K562 (cell line): ENCODE measurements at regions not wholly inside any gene's neighbourhood (a gene's known extent, or its start where the extent isn't known, plus 50 kb on each side); places are given as distances from the start of the nearest gene placed in this dataset.

Source experiments
- BDP1 ChIP-seq: IDR thresholded peaks from 3 replicates; pipeline ENCODE4 v1.6.1; 2011; ENCODE audit not compliant: insufficient read length, insufficient read depth
- DNMT1 ChIP-seq: fragments of 450-650 bp; IDR thresholded peaks from 2 replicates; pipeline ENCODE4 v1.6.1; 2016; ENCODE audit warnings: antibody characterized with exemption, mild to moderate bottlenecking
- GTF2F1 ChIP-seq: IDR thresholded peaks from 2 replicates; pipeline ENCODE4 v1.6.1; 2011; ENCODE audit warnings: low read depth, low read length, improper control_type of control experiment
- MAZ ChIP-seq, 2 experiments: fragments of 450-650 bp in 1 of 2; sonication (generic) in 1 of 2; formaldehyde crosslinking; IDR thresholded peaks in 1 of 2; conservative IDR thresholded peaks in 1 of 2; 2 replicates each; pipeline versions ENCODE4 v1.4.0 to v1.5.0; 2020; ENCODE audit warnings: mild to moderate bottlenecking in 1 of 2, missing genetic modification reagents in 1 of 2
- MYC ChIP-seq, 2 experiments: fragments of 250-450 bp in 1 of 2; sonication (Bioruptor Pico) in 1 of 2; IDR thresholded peaks; 2 replicates each; pipeline versions ENCODE4 v1.5.1 to v1.6.1; 2012 to 2021; ENCODE audit warnings: low read depth in 2 of 2, borderline replicate concordance in 1 of 2, improper control_type of control experiment in 1 of 2, low read length in 1 of 2, mild to moderate bottlenecking in 1 of 2, moderate library complexity in 1 of 2
- NFIC ChIP-seq: fragments of 450-650 bp; IDR thresholded peaks from 2 replicates; pipeline ENCODE4 v1.6.1; 2017; ENCODE audit warnings: mild to moderate bottlenecking, inconsistent platforms
- PATZ1 ChIP-seq: fragments of 250-450 bp; sonication (Bioruptor Pico); IDR thresholded peaks from 2 replicates; pipeline ENCODE4 v1.5.0; 2020; ENCODE audit warnings: mild to moderate bottlenecking, borderline replicate concordance
- REST ChIP-seq, 2 experiments: fragments of 450-650 bp; formaldehyde crosslinking in 1 of 2; IDR thresholded peaks; 2 replicates each; pipeline versions ENCODE4 v1.4.0 to v1.6.1; 2014 to 2020; ENCODE audit warnings: mild to moderate bottlenecking in 2 of 2, borderline replicate concordance in 1 of 2, low read depth in 1 of 2
- SIN3A ChIP-seq, 2 experiments: fragments of 150-350 bp in 1 of 2; IDR thresholded peaks; 2 replicates each; pipeline ENCODE4 v1.6.1; 2011 to 2016; ENCODE audit warnings: borderline replicate concordance in 2 of 2, low read depth in 2 of 2, low read length in 2 of 2, mild to moderate bottlenecking in 2 of 2, moderate library complexity in 2 of 2; ENCODE audit not compliant: control insufficient read depth in 1 of 2
- SUPT5H ChIP-seq: fragments of 450-650 bp; IDR thresholded peaks from 2 replicates; pipeline ENCODE4 v1.6.1; 2016
- TF ChIP-seq, protein P1 (sequence below), 3 experiments: IDR thresholded peaks in 2 of 3; conservative IDR thresholded peaks in 1 of 3; 2 replicates each; pipeline ENCODE4 v1.5.1; 2011 to 2012; ENCODE audit warnings: low read length in 3 of 3, mild to moderate bottlenecking in 3 of 3, control low read depth in 2 of 3, improper control_type of control experiment in 1 of 3, inconsistent platforms in 1 of 3, low read depth in 1 of 3, mixed read lengths in 1 of 3, moderate library complexity in 1 of 3; ENCODE audit not compliant: insufficient read depth in 2 of 3
- TF ChIP-seq, protein P2 (sequence below): sonication (generic); formaldehyde crosslinking; IDR thresholded peaks from 2 replicates; pipeline ENCODE4 v1.8.0; 2022; ENCODE audit warnings: mild to moderate bottlenecking, missing genetic modification reagents, borderline replicate concordance
- TF ChIP-seq, protein P3 (sequence below): fragments of 250-450 bp; sonication (Bioruptor Pico); IDR thresholded peaks from 2 replicates; pipeline ENCODE4 v1.4.0; 2020

- TF ChIP-seq PATZ1 (CRISPR knock-in tag) (no peak), GTF2F1 (no peak), REST (IDR thresholded peaks at IDR 0.05; ENCODE audit: borderline replicate concordance) (no peak), REST (CRISPR knock-in tag; IDR thresholded peaks at IDR 0.05; ENCODE audit: low read depth) (no peak), BDP1 (no peak), NFIC (no peak), SUPT5H (no peak), DNMT1 (no peak), MAZ (CRISPR knock-in tag; conservative IDR thresholded peaks at IDR 0.05 in 1 of 2, IDR thresholded peaks at IDR 0.05 in 1 of 2) (no peak), SIN3A (IDR thresholded peaks at IDR 0.05; ENCODE audit: borderline replicate concordance in 2 of 2, control insufficient read depth in 1 of 2, low read depth in 2 of 2, low read length in 2 of 2) (no peak), MYC (IDR thresholded peaks at IDR 0.05; ENCODE audit: low read depth, low read length) (no peak), MYC (CRISPR knock-in tag; IDR thresholded peaks at IDR 0.05; ENCODE audit: borderline replicate concordance, low read depth) (no peak)
- TF ChIP-seq, protein P1, sequence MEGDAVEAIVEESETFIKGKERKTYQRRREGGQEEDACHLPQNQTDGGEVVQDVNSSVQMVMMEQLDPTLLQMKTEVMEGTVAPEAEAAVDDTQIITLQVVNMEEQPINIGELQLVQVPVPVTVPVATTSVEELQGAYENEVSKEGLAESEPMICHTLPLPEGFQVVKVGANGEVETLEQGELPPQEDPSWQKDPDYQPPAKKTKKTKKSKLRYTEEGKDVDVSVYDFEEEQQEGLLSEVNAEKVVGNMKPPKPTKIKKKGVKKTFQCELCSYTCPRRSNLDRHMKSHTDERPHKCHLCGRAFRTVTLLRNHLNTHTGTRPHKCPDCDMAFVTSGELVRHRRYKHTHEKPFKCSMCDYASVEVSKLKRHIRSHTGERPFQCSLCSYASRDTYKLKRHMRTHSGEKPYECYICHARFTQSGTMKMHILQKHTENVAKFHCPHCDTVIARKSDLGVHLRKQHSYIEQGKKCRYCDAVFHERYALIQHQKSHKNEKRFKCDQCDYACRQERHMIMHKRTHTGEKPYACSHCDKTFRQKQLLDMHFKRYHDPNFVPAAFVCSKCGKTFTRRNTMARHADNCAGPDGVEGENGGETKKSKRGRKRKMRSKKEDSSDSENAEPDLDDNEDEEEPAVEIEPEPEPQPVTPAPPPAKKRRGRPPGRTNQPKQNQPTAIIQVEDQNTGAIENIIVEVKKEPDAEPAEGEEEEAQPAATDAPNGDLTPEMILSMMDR (IDR thresholded peaks at IDR 0.05 in 2 of 3, conservative IDR thresholded peaks at IDR 0.05 in 1 of 3; ENCODE audit: insufficient read depth in 2 of 3, low read depth in 1 of 3, low read length in 3 of 3) = no peak
- TF ChIP-seq, protein P2, sequence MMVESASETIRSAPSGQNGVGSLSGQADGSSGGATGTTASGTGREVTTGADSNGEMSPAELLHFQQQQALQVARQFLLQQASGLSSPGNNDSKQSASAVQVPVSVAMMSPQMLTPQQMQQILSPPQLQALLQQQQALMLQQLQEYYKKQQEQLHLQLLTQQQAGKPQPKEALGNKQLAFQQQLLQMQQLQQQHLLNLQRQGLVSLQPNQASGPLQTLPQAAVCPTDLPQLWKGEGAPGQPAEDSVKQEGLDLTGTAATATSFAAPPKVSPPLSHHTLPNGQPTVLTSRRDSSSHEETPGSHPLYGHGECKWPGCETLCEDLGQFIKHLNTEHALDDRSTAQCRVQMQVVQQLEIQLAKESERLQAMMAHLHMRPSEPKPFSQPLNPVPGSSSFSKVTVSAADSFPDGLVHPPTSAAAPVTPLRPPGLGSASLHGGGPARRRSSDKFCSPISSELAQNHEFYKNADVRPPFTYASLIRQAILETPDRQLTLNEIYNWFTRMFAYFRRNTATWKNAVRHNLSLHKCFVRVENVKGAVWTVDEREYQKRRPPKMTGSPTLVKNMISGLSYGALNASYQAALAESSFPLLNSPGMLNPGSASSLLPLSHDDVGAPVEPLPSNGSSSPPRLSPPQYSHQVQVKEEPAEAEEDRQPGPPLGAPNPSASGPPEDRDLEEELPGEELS (CRISPR knock-in tag) = no peak
- TF ChIP-seq, protein P3, sequence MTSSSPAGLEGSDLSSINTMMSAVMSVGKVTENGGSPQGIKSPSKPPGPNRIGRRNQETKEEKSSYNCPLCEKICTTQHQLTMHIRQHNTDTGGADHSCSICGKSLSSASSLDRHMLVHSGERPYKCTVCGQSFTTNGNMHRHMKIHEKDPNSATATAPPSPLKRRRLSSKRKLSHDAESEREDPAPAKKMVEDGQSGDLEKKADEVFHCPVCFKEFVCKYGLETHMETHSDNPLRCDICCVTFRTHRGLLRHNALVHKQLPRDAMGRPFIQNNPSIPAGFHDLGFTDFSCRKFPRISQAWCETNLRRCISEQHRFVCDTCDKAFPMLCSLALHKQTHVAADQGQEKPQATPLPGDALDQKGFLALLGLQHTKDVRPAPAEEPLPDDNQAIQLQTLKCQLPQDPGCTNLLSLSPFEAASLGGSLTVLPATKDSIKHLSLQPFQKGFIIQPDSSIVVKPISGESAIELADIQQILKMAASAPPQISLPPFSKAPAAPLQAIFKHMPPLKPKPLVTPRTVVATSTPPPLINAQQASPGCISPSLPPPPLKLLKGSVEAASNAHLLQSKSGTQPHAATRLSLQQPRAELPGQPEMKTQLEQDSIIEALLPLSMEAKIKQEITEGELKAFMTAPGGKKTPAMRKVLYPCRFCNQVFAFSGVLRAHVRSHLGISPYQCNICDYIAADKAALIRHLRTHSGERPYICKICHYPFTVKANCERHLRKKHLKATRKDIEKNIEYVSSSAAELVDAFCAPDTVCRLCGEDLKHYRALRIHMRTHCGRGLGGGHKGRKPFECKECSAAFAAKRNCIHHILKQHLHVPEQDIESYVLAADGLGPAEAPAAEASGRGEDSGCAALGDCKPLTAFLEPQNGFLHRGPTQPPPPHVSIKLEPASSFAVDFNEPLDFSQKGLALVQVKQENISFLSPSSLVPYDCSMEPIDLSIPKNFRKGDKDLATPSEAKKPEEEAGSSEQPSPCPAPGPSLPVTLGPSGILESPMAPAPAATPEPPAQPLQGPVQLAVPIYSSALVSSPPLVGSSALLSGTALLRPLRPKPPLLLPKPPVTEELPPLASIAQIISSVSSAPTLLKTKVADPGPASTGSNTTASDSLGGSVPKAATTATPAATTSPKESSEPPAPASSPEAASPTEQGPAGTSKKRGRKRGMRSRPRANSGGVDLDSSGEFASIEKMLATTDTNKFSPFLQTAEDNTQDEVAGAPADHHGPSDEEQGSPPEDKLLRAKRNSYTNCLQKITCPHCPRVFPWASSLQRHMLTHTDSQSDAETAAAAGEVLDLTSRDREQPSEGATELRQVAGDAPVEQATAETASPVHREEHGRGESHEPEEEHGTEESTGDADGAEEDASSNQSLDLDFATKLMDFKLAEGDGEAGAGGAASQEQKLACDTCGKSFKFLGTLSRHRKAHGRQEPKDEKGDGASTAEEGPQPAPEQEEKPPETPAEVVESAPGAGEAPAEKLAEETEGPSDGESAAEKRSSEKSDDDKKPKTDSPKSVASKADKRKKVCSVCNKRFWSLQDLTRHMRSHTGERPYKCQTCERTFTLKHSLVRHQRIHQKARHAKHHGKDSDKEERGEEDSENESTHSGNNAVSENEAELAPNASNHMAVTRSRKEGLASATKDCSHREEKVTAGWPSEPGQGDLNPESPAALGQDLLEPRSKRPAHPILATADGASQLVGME (CRISPR knock-in tag) = no peak
These were observed 71.1 kb upstream of the ZDHHC17 start for GRCh38 chr12:76692846-76693245.
